Thoracic aorta (tissue), 2 donors: ENCODE measurements at regions not wholly inside any gene's neighbourhood (a gene's known extent, or its start where the extent isn't known, plus 50 kb on each side); places are given as distances from the start of the nearest gene placed in this dataset.

Source experiments
- ATAC-seq: fragments of 150-250 bp; one replicate; pipeline ENCODE4 v1.8.0; 2017; ENCODE audit warnings: low read depth; ENCODE audit not compliant: insufficient number of reproducible peaks, low FRiP score
- DNase-seq: peaks from one replicate; pipeline ENCODE4 v3.0.0-alpha.2; 2020; ENCODE audit warnings: low spot score
- H3K27ac ChIP-seq, 2 donors: fragments of 200-600 bp; sonication (generic); 1 replicate in 1 of 2; 2 replicates in 1 of 2; pipeline ENCODE4 v1.5.1; 2016; ENCODE audit warnings: mild to moderate bottlenecking in 2 of 2, moderate library complexity in 2 of 2
- H3K27me3 ChIP-seq: fragments of 200-600 bp; sonication (generic); replicated peaks from 2 replicates; pipeline ENCODE4 v1.6.0; 2016; ENCODE audit warnings: mild to moderate bottlenecking; ENCODE audit not compliant: insufficient read depth
- H3K36me3 ChIP-seq: fragments of 200-600 bp; sonication (generic); one replicate; pipeline ENCODE4 v1.5.1; 2016
- H3K4me1 ChIP-seq, 2 donors: fragments of 200-600 bp; sonication (generic); 1 replicate in 1 of 2; 2 replicates in 1 of 2; pipeline versions ENCODE4 v1.5.1 to v1.6.0; 2016; ENCODE audit warnings: low read depth in 2 of 2, mild to moderate bottlenecking in 1 of 2; ENCODE audit not compliant: control insufficient read depth in 1 of 2
- H3K4me3 ChIP-seq: fragments of 200-600 bp; sonication (generic); 2 replicates; pipeline ENCODE4 v1.5.1; 2016; ENCODE audit warnings: mild to moderate bottlenecking
- H3K9me3 ChIP-seq: fragments of 200-600 bp; sonication (generic); 2 replicates; pipeline ENCODE4 v1.5.1; 2016
- TF ChIP-seq, protein P1 (sequence below): fragments of 200-600 bp; sonication (generic); IDR thresholded peaks from one replicate; pipeline ENCODE4 v1.5.1; 2019; ENCODE audit warnings: antibody characterized with exemption

DNA sequence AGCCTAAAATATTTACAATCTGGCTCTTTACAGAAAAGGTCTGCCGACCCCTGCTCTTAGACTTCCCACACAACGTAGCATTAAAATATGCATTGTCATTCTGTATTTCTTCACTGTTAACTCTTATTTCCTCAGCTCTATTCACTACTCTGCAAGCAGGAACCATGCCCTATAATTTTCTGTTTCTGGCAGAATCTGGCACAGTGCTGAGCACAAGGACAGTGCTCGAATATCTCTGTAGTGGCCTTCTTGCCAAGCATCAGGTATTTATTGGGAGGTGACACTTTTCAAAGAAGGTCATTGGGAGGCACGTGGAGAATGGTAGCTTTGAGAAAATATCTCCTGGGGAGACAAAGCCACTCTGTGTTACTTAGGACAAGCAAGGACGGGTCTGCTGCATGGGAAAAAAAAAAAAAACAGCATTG is 77.9 kb downstream of the PSMG1 start:
- peak overlapping the region; percentile 4 to 33 for H3K27ac ChIP-seq
- no peaks in the 10 kb centered on the region for H3K27me3 ChIP-seq
- H3K4me1 ChIP-seq, result peaks cover 14 to 34% of the 10 kb centered on the region in 2 donors
- no peaks in the 10 kb centered on the region for H3K36me3 ChIP-seq
- no peaks in the 10 kb centered on the region for H3K9me3 ChIP-seq
- TF ChIP-seq, protein P1, sequence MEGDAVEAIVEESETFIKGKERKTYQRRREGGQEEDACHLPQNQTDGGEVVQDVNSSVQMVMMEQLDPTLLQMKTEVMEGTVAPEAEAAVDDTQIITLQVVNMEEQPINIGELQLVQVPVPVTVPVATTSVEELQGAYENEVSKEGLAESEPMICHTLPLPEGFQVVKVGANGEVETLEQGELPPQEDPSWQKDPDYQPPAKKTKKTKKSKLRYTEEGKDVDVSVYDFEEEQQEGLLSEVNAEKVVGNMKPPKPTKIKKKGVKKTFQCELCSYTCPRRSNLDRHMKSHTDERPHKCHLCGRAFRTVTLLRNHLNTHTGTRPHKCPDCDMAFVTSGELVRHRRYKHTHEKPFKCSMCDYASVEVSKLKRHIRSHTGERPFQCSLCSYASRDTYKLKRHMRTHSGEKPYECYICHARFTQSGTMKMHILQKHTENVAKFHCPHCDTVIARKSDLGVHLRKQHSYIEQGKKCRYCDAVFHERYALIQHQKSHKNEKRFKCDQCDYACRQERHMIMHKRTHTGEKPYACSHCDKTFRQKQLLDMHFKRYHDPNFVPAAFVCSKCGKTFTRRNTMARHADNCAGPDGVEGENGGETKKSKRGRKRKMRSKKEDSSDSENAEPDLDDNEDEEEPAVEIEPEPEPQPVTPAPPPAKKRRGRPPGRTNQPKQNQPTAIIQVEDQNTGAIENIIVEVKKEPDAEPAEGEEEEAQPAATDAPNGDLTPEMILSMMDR, result no peak
- ATAC-seq (peak; percentile 5), DNase-seq (no peak)
- no peak overlapping the region for H3K4me3 ChIP-seq

GRCh38 chr21:39104911-39105310 is 78.3 kb downstream of the PSMG1 start:
- ATAC-seq, result no peak
- Histone ChIP-seq H3K4me3 (no peak overlapping the region), H3K27ac (peak overlapping the region; percentile 4 to 33), H3K36me3 (no peaks in the 10 kb centered on the region), H3K4me1 (peaks cover 14 to 30% of the 10 kb centered on the region in 2 donors), H3K27me3 (no peaks in the 10 kb centered on the region), H3K9me3 (no peaks in the 10 kb centered on the region)
- no peak for DNase-seq
- TF ChIP-seq, protein P1, result no peak

- H3K36me3 ChIP-seq, result no peaks in the 10 kb centered on the region
- H3K27ac ChIP-seq, result peak overlapping the region in 1 of 2 donors; percentile 33
- ATAC-seq (no peak), DNase-seq (no peak)
- H3K9me3 ChIP-seq, result no peaks in the 10 kb centered on the region
- peaks cover 14 to 25% of the 10 kb centered on the region in 2 donors for H3K4me1 ChIP-seq
- no peaks in the 10 kb centered on the region for H3K27me3 ChIP-seq
- H3K4me3 ChIP-seq, result no peak overlapping the region
- TF ChIP-seq, protein P1, result no peak
Measured at GRCh38 chr21:39103689-39104088, 79.6 kb downstream of the PSMG1 start.

- DNase-seq (no peak), ATAC-seq (no peak)
- TF ChIP-seq, protein P1, result no peak
- H3K4me1 ChIP-seq, result peaks cover 12 to 14% of the 10 kb centered on the region in 2 donors
- H3K27ac ChIP-seq, result no peak overlapping the region
- H3K36me3 ChIP-seq, result no peaks in the 10 kb centered on the region
- no peak overlapping the region for H3K4me3 ChIP-seq
- no peaks in the 10 kb centered on the region for H3K9me3 ChIP-seq
- no peaks in the 10 kb centered on the region for H3K27me3 ChIP-seq
Measured at GRCh38 chr21:39099859-39100258, 83.4 kb downstream of the PSMG1 start.

DNA sequence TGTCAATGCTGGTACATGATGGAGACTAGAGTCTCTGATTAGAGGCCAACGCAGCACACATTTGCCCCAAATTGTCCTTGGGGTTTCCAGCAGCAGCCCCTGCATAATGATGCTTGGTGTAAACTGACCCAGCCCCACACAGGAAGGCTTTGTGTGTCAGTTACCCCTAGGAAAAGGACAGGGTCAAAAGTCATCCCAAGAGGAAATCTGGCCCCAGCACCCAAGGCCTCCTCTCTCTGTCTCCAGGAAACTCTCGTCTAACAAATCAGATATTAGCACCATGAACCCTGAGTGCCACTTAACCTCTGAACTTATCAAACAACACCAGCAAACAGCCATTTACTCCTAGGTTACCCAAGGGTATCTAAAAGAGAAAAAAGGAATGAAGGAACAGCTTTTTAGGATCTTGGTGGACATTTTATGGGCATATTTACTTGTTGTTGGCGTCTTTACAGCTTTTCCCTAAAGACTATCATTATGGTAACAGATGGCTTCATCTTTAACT is 84.5 kb downstream of the PSMG1 start:
- H3K36me3 ChIP-seq, result no peaks in the 10 kb centered on the region
- TF ChIP-seq, protein P1, result no peak

More for the DNA sequence above, 84.5 kb downstream of the PSMG1 start:
- DNase-seq (no peak), ATAC-seq (no peak)
- no peaks in the 10 kb centered on the region for H3K27me3 ChIP-seq
- no peaks in the 10 kb centered on the region for H3K9me3 ChIP-seq
- no peak overlapping the region for H3K4me3 ChIP-seq
- H3K4me1 ChIP-seq, result peaks cover 1 to 3% of the 10 kb centered on the region in 2 donors
- H3K27ac ChIP-seq, result no peak overlapping the region
